Mesodermal cell (in vitro differentiated cells): ENCODE measurements at regions not wholly inside any gene's neighbourhood (a gene's known extent, or its start where the extent isn't known, plus 50 kb on each side); places are given as distances from the start of the nearest gene placed in this dataset.
A peak's percentile ranks its signal among the peaks of the same experiment; 100 is the strongest.
"Not testable (repeated sequence)": the region's sequence is repeated elsewhere in the genome, so short reads cannot be mapped to it uniquely, and the experiment has no call there.

Experiments used
- H3K27ac ChIP-seq: 2 replicates; pipeline ENCODE4 v1.7.0; 2013; ENCODE audit warnings: mild to moderate bottlenecking, low read depth, low read length, moderate library complexity; ENCODE audit not compliant: severe bottlenecking
- H3K36me3 ChIP-seq: 2 replicates; pipeline ENCODE4 v1.7.1; 2013; ENCODE audit warnings: mild to moderate bottlenecking, low read length, moderate library complexity; ENCODE audit not compliant: control insufficient read depth, insufficient read depth
- H3K4me1 ChIP-seq: one replicate; pipeline ENCODE4 v1.7.1; 2013; ENCODE audit warnings: mild to moderate bottlenecking, low read length; ENCODE audit not compliant: insufficient read depth, control insufficient read depth, poor library complexity, severe bottlenecking
- H3K4me3 ChIP-seq: 2 replicates; pipeline ENCODE4 v1.7.0; 2013; ENCODE audit warnings: low read length, control low read depth, mild to moderate bottlenecking; ENCODE audit not compliant: insufficient read depth, poor library complexity, severe bottlenecking; ENCODE audit errors: extremely low read depth
- H3K9me3 ChIP-seq: 2 replicates; pipeline ENCODE4 v1.7.1; 2013; ENCODE audit warnings: mild to moderate bottlenecking, low read length, moderate library complexity; ENCODE audit not compliant: control insufficient read depth
- WGBS, 2 experiments: methylation state at CpG; one replicate each; pipeline ENCODE4 v1.1.5; 2013; ENCODE audit warnings: missing lambda C conversion rate in 2 of 2; ENCODE audit not compliant: insufficient coverage in 2 of 2; 5-methylcytosine and 5-hydroxymethylcytosine counted together

GRCh38 chr12:115872212-115872611 is 405.3 kb downstream of the MED13L start:
- Histone ChIP-seq H3K9me3 (no peaks in the 10 kb centered on the region), H3K27ac (peak overlapping the region; percentile 33), H3K4me3 (no peak overlapping the region), H3K4me1 (peaks cover 32% of the 10 kb centered on the region), H3K36me3 (no peaks in the 10 kb centered on the region)
- WGBS, 2 experiments, result 20 to 67% methylated on average over 1 of the region's 1 CpG

DNA sequence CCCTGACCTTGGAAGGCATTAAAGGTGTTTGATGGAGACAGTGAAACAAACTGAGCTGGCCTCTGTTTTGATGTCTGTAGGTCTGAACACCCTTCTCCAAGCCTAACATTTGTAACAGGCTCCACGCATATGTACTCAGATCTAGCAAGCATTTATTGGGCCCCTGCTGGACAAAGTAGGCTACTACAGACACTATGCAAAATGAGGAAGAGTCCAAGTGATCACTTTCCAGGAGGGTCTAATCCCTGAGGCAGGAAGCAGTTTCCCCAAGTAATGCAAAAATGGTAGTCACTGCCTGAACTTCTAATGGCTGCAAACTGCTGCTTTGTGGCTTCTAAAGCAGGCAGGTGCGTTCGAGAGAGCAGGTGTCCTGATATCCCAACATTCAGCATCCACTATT is 405.8 kb downstream of the MED13L start:
- peaks cover 32% of the 10 kb centered on the region for H3K4me1 ChIP-seq
- H3K36me3 ChIP-seq, result no peaks in the 10 kb centered on the region
- peak overlapping the region; percentile 33 for H3K27ac ChIP-seq
- WGBS, 2 experiments, result 70 to 80% methylated on average over 2 to 3 of the region's 3 CpGs
- H3K9me3 ChIP-seq, result no peaks in the 10 kb centered on the region
- H3K4me3 ChIP-seq, result no peak overlapping the region

GRCh38 chr12:115870510-115870909 is 407.0 kb downstream of the MED13L start:
- Histone ChIP-seq H3K4me3 (no peak overlapping the region), H3K9me3 (no peaks in the 10 kb centered on the region), H3K4me1 (peaks cover 32% of the 10 kb centered on the region), H3K36me3 (no peaks in the 10 kb centered on the region), H3K27ac (no peak overlapping the region)
- WGBS, 2 experiments, result 57% methylated on average over 1 of the region's 4 CpGs; no CpG with 5 or more reads in 1 of the 2 experiments

DNA sequence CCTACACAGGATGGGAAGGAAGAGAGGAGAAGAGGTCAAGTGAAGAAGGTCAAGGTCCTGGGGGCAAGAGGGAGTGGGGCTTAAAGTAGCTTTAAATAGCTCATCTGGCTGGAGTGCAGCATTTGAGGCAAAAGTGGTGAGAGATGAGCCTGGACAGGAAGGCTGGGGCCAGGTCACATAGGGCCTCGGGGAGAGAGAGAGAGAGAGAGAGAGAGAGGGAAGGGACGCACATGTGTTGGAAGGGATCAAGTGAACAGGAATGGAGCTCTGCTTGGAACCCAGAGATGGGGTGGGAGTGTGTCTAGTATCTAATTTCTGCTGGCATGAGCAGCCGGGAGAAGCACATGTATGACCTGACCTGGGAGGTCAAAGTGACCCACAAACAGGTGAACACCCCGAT is 407.5 kb downstream of the MED13L start:
- H3K27ac ChIP-seq, result no peak overlapping the region

GRCh38 chr12:115869604-115870003 is 407.9 kb downstream of the MED13L start:
- Histone ChIP-seq H3K4me3 (no peak overlapping the region), H3K9me3 (no peaks in the 10 kb centered on the region), H3K4me1 (peaks cover 32% of the 10 kb centered on the region), H3K36me3 (no peaks in the 10 kb centered on the region), H3K27ac (peak overlapping the region; percentile 14)
- 84 to 100% methylated on average over 1 to 3 of the region's 5 CpGs for WGBS, 2 experiments

More for the DNA sequence above, 407.5 kb downstream of the MED13L start:
- Histone ChIP-seq H3K9me3 (no peaks in the 10 kb centered on the region), H3K36me3 (no peaks in the 10 kb centered on the region), H3K4me1 (peaks cover 32% of the 10 kb centered on the region), H3K4me3 (no peak overlapping the region)
- WGBS, 2 experiments, result 87 to 94% methylated on average over 2 to 4 of the region's 4 CpGs

DNA sequence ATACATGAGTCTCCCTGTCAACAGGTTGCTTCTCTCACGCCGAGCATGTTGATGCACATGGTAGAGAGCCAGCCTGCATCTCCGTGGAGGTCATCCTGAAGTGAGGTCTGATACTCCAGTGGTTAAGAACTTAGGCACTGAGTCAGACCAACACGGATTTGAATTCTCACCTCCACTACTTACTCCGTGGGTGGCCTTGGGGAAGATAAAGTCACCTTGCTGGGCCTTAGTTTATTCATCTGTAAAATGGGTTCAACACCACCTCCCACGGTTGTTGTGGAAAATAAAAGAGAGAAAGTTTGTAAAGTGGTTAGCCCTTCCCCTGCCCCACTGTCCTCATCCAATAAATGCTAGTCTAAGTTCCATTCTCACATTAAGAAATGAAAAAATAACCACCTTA is 408.9 kb downstream of the MED13L start:
- Histone ChIP-seq H3K4me1 (peaks cover 32% of the 10 kb centered on the region), H3K36me3 (no peaks in the 10 kb centered on the region), H3K27ac (no peak overlapping the region), H3K4me3 (no peak overlapping the region), H3K9me3 (no peaks in the 10 kb centered on the region)
- WGBS, 2 experiments, result 94 to 97% methylated on average over 3 of the region's 6 CpGs

- no peak overlapping the region for H3K27ac ChIP-seq
- H3K4me1 ChIP-seq, result peaks cover 26% of the 10 kb centered on the region
- no peaks in the 10 kb centered on the region for H3K9me3 ChIP-seq
- 75 to 77% methylated on average over 3 of the region's 4 CpGs for WGBS, 2 experiments
- no peaks in the 10 kb centered on the region for H3K36me3 ChIP-seq
- H3K4me3 ChIP-seq, result no peak overlapping the region
Measured at GRCh38 chr12:115867854-115868253, 409.6 kb downstream of the MED13L start.

DNA sequence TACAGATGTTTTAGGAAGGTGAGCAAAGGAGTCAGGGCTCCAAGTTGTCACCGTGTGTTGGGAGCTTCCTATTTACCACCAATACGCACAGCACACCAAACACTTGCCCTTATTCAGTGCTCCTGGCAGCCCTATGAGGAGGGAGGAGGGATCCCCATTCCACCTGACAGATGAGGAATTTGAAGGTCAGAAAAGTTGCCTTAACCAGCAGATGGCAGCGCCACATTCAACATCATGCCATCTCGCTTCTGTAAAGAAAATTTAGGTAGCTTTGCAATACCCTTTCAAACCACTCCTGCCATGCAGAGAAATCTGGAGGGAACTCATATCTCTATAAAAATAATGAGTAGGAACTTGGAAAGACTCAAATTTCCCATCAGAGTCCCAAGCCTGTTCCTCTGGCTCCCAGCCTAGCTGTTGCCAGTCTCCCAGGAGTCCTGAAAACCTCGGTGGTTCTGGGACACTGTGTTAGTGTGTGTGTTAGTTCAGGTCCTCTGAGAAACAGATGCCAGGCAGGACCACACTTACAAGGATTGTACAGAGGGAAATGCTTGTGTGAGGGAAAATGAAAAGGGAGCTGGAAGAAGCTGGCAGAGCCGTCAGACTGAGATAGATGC is 410.5 kb downstream of the MED13L start:
- no peaks in the 10 kb centered on the region for H3K9me3 ChIP-seq

GRCh38 chr12:115866281-115866680 is 411.2 kb downstream of the MED13L start:
- H3K27ac ChIP-seq, H3K9me3 ChIP-seq, H3K36me3 ChIP-seq, H3K4me3 ChIP-seq: not testable (repeated sequence)
- H3K4me1 ChIP-seq, result peaks cover 13% of the 10 kb centered on the region
- no CpG with 5 or more reads among the region's 3 CpGs for WGBS, 2 experiments

More for the DNA sequence above, 410.5 kb downstream of the MED13L start:
- Histone ChIP-seq H3K36me3 (no peaks in the 10 kb centered on the region), H3K27ac (no peak overlapping the region), H3K4me1 (peaks cover 20% of the 10 kb centered on the region), H3K4me3 (no peak overlapping the region)
- WGBS, 2 experiments, result 91 to 100% methylated on average over 1 to 2 of the region's 6 CpGs

DNA sequence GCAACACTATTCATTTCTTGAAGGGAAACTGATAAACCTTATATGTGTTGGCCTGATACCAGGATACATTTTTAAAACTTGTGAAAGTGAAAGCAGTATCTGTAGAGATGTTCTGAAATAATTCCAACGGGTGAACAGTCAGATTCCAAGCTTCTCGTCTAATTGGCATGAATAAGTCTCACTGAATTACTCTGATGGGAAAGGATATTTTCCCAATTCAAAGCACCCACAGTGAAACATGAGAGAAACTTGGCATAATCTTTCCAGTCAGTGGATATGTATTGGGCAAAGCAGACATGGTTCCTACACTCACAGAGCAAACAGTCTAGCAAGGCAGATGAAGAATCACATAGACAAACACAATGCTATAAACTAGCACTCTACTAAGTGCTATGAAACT is 413.1 kb downstream of the MED13L start:
- Histone ChIP-seq H3K36me3 (no peaks in the 10 kb centered on the region), H3K4me1 (peaks cover 2% of the 10 kb centered on the region), H3K27ac (no peak overlapping the region), H3K9me3 (no peaks in the 10 kb centered on the region), H3K4me3 (no peak overlapping the region)
- 92 to 100% methylated on average over 2 of the region's 2 CpGs for WGBS, 2 experiments

DNA sequence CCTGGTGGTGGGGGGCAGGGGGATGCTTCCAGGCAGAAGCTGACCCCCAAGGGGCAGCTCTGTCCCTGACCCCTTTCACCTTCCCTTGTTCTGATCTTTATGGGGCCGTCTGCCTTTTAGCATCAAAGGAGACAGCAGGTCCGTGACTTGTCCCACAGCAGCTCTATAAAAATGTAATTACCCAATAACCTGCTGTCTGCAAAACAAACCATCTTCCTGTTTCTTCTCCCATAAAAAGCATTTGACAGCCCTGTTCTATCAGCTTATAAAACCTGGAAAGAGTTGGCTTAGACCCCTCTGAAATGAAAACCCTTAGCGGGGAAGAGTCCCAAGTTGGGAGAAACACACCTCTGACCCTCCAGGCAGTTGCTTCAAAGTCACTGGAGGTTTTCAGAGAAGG is 416.9 kb downstream of the MED13L start:
- H3K4me1 ChIP-seq, result no peaks in the 10 kb centered on the region
- no peak overlapping the region for H3K4me3 ChIP-seq
- H3K9me3 ChIP-seq, result no peaks in the 10 kb centered on the region
- WGBS, 2 experiments, result 88 to 92% methylated on average over 2 to 3 of the region's 3 CpGs
- H3K27ac ChIP-seq, result no peak overlapping the region
- no peaks in the 10 kb centered on the region for H3K36me3 ChIP-seq
